PC-9 (cell line): ENCODE measurements at regions not wholly inside any gene's neighbourhood (a gene's known extent, or its start where the extent isn't known, plus 50 kb on each side); places are given as distances from the start of the nearest gene placed in this dataset.

Experiments
- BruUV-seq: library from RNA; stranded (reverse); fragments of 400-500 nt; replicated peaks from 2 replicates; lab custom pipeline; 2021; lab: Mats Ljungman, UMichigan
- CTCF ChIA-PET: fragments of 300-600 bp; sonication (Branson Sonifier 250); formaldehyde crosslinking; loops from one replicate; lab custom pipeline; 2022; ENCODE audit warnings: antibody characterized with exemption; lab: Charles Lee
- POLR2A ChIA-PET: fragments of 300-600 bp; sonication (Branson Sonifier 250); formaldehyde crosslinking; loops from one replicate; lab custom pipeline; 2022; ENCODE audit warnings: antibody characterized with exemption; ENCODE audit not compliant: unreplicated experiment; lab: Charles Lee
- DNase-seq, 2 experiments: peaks; one replicate each; pipeline versions ENCODE4 v3.0.0 to v3.0.0-alpha.2; 2015 to 2022; ENCODE audit warnings: mixed read lengths in 1 of 2
- H2AFZ ChIP-seq: fragments of 200-600 bp; sonication (generic); 2 replicates; pipeline ENCODE4 v1.8.1; 2017; ENCODE audit warnings: antibody characterized with exemption
- H3F3A ChIP-seq: fragments of 200-600 bp; sonication (generic); 2 replicates; pipeline ENCODE4 v1.8.1; 2017; ENCODE audit warnings: antibody characterized with exemption, mild to moderate bottlenecking, low read depth; ENCODE audit not compliant: insufficient read depth
- H3K27ac ChIP-seq: fragments of 200-600 bp; sonication (generic); 2 replicates; pipeline ENCODE4 v1.6.1; 2016; ENCODE audit warnings: mixed run types
- H3K27me3 ChIP-seq: fragments of 200-600 bp; sonication (generic); 2 replicates; pipeline ENCODE4 v1.6.1; 2016; ENCODE audit warnings: low read depth, mixed run types; ENCODE audit not compliant: insufficient read depth
- H3K36me3 ChIP-seq: fragments of 200-600 bp; sonication (generic); 2 replicates; pipeline ENCODE4 v1.6.1; 2016; ENCODE audit warnings: low read depth, mixed run types
- H3K4me1 ChIP-seq: fragments of 200-600 bp; sonication (generic); replicated peaks from 2 replicates; pipeline ENCODE4 v1.6.1; 2016; ENCODE audit warnings: mixed run types; ENCODE audit not compliant: insufficient read depth
- H3K4me2 ChIP-seq: fragments of 200-600 bp; sonication (generic); 2 replicates; pipeline ENCODE4 v1.6.1; 2017; ENCODE audit warnings: mixed run types
- H3K4me3 ChIP-seq: fragments of 200-600 bp; sonication (generic); 2 replicates; pipeline ENCODE4 v1.6.1; 2016; ENCODE audit warnings: mixed run types
- H3K79me2 ChIP-seq: fragments of 200-600 bp; sonication (generic); 2 replicates; pipeline ENCODE4 v1.6.1; 2017; ENCODE audit warnings: low read depth, mixed run types
- H3K9me2 ChIP-seq: fragments of 200-600 bp; sonication (generic); 2 replicates; pipeline ENCODE4 v1.8.1; 2017; ENCODE audit warnings: mild to moderate bottlenecking; ENCODE audit not compliant: insufficient read depth
- H3K9me3 ChIP-seq: fragments of 200-600 bp; sonication (generic); 2 replicates; pipeline ENCODE4 v1.8.1; 2016; ENCODE audit warnings: low read depth; ENCODE audit not compliant: insufficient read depth
- H4K20me1 ChIP-seq: fragments of 200-600 bp; sonication (generic); 2 replicates; pipeline ENCODE4 v1.8.1; 2017; ENCODE audit not compliant: insufficient read depth
- EZH2 ChIP-seq: fragments of 200-600 bp; sonication (generic); IDR thresholded peaks from 2 replicates; pipeline ENCODE4 v1.8.0; 2017; ENCODE audit warnings: antibody characterized with exemption, low read depth
- intact Hi-C: fragments of 100-400 bp; cut with micrococcal nuclease; formaldehyde crosslinking; loops from one replicate; pipeline ENCODE4 v1.10.0; 2022; ENCODE audit not compliant: unreplicated experiment
- TF ChIP-seq, protein P1 (sequence below): fragments of 200-600 bp; sonication (generic); conservative IDR thresholded peaks from 2 replicates; pipeline ENCODE4 v1.6.1; 2017; ENCODE audit warnings: mixed run types, antibody characterized with exemption, mild to moderate bottlenecking, moderate library complexity

DNA sequence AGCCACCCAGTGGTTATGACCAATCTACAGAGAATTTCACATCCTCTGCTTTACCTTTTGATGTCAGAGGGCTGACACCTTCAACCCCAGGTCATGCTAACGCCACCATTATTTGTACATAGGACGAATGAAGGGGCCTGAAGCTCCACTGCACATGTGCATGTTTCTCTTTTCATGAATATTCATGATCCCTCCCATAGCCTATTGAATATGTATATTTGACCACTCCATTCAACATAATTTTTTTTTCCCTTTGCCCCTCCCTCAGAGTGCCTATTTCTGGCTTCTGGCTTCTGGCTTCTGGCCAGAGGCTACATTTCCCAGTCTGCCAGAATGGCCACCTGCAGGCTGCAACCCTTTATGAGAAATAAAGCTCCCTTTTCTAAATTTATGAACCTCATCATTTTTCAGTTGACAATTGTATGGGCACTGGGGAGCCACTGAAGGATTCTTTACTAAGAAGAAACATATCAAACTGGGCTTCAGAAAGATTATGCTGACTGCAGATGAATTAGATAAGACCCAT lies 406.7 kb downstream of the SIPA1L2 start:
- POLR2A ChIA-PET = no interaction called here
- H3K4me1 ChIP-seq = peaks cover 11% of the 10 kb centered on the region; the same call in 1 of the 2 replicates
- H3K27ac ChIP-seq = no peak overlapping the region
- no peak overlapping the region for H3K4me3 ChIP-seq
- intact Hi-C loops = no loop called here
- H3K9me2 ChIP-seq = no peaks in the 10 kb centered on the region
- H3K4me2 ChIP-seq = no peak overlapping the region
- H3K9me3 ChIP-seq = no peaks in the 10 kb centered on the region
- H3K79me2 ChIP-seq = no peaks in the 10 kb centered on the region
- TF ChIP-seq, protein P1, sequence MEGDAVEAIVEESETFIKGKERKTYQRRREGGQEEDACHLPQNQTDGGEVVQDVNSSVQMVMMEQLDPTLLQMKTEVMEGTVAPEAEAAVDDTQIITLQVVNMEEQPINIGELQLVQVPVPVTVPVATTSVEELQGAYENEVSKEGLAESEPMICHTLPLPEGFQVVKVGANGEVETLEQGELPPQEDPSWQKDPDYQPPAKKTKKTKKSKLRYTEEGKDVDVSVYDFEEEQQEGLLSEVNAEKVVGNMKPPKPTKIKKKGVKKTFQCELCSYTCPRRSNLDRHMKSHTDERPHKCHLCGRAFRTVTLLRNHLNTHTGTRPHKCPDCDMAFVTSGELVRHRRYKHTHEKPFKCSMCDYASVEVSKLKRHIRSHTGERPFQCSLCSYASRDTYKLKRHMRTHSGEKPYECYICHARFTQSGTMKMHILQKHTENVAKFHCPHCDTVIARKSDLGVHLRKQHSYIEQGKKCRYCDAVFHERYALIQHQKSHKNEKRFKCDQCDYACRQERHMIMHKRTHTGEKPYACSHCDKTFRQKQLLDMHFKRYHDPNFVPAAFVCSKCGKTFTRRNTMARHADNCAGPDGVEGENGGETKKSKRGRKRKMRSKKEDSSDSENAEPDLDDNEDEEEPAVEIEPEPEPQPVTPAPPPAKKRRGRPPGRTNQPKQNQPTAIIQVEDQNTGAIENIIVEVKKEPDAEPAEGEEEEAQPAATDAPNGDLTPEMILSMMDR = no peak
- TF ChIP-seq EZH2 = no peak
- no peaks in the 10 kb centered on the region for H4K20me1 ChIP-seq
- H2AFZ ChIP-seq = no peak overlapping the region
- CTCF ChIA-PET = no interaction called here
- peaks cover 11% of the 10 kb centered on the region; the same call in 1 of the 2 replicates for H3F3A ChIP-seq
- no peaks in the 10 kb centered on the region for H3K27me3 ChIP-seq
- BruUV-seq = no TSS peak
- H3K36me3 ChIP-seq = no peaks in the 10 kb centered on the region
- DNase-seq = no peak

DNA sequence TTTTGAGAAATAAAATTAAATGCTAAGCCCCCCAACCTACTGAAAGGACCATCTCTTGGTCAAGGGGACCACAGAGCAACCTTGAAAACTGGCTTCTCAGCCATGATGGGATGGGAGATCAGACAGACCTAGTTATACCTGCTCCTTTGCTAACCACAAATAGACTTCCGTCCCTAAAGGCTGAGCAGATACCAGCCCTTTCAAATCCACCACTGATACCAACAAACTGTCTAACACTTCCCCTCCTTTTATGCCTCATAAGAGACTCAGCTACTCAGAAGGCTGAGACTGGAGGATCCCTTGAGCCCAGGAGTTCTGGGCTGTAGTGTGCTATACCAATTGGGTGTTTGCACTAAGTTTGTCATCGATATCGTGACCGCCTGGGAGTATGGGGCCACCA lies 407.3 kb downstream of the SIPA1L2 start:
- POLR2A ChIA-PET = no interaction called here
- Histone ChIP-seq H3K27ac (peak overlapping the region; percentile 53; the same call in 1 of the 2 replicates), H3K9me3 (no peaks in the 10 kb centered on the region), H3F3A (peaks cover 11% of the 10 kb centered on the region; the same call in 1 of the 2 replicates), H3K4me1 (peaks cover 11% of the 10 kb centered on the region; the same call in 1 of the 2 replicates), H2AFZ (no peak overlapping the region), H3K79me2 (no peaks in the 10 kb centered on the region), H3K4me2 (no peak overlapping the region), H4K20me1 (no peaks in the 10 kb centered on the region), H3K36me3 (no peaks in the 10 kb centered on the region), H3K27me3 (no peaks in the 10 kb centered on the region), H3K4me3 (no peak overlapping the region), H3K9me2 (no peaks in the 10 kb centered on the region)
- no peak for DNase-seq
- TF ChIP-seq EZH2 = no peak
- TF ChIP-seq, protein P1 = no peak
- intact Hi-C loops = no loop called here
- CTCF ChIA-PET = no interaction called here
- no TSS peak for BruUV-seq

DNA sequence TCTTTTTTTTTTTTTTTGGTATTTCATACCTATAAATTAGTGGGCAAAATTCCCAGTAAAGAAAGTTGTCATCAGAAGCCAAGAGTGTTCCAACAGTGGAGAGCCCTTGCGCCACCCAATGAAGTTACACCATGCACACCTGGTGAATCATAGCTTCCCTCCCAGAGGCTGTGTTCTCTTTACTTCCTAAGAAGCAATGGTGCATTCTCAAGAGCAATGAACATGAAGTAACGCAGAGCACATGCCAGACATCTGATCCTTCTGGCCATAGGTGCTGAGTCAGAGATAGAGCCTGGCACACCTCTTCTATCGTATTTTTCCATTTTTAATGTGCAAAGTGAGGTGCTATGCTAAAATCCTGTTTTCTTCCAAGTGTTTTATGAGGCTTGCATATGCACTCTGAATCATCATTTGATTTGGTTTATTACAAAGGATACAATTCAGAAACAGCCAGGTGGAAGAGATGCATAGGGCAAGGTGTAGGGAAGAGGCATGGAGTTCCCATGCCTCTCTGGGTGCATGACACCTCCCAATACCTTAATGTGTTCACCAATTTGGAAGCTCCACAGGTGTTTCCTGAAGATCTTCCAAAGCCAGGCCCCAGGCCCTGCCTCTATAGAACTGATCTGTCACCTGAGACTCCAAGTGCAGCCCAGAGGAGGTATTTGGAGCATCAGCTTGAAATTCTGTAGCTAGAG lies 408.0 kb downstream of the SIPA1L2 start:
- H3K4me3 ChIP-seq = no peak overlapping the region

More for the DNA sequence above, 408.0 kb downstream of the SIPA1L2 start:
- no peaks in the 10 kb centered on the region for H4K20me1 ChIP-seq
- no peaks in the 10 kb centered on the region for H3K79me2 ChIP-seq
- no peak overlapping the region for H2AFZ ChIP-seq
- peaks cover 11% of the 10 kb centered on the region; the same call in 1 of the 2 replicates for H3F3A ChIP-seq
- H3K27me3 ChIP-seq = no peaks in the 10 kb centered on the region
- POLR2A ChIA-PET = no interaction called here
- peak overlapping the region; percentile 53 for H3K27ac ChIP-seq
- H3K4me2 ChIP-seq = no peak overlapping the region
- TF ChIP-seq, protein P1 = no peak
- TF ChIP-seq EZH2 = no peak
- no peaks in the 10 kb centered on the region for H3K9me2 ChIP-seq
- H3K9me3 ChIP-seq = no peaks in the 10 kb centered on the region
- peak in 1 of 2 experiments; percentile 88 for DNase-seq
- intact Hi-C loops = no loop called here
- BruUV-seq = no TSS peak
- H3K36me3 ChIP-seq = no peaks in the 10 kb centered on the region
- H3K4me1 ChIP-seq = peaks cover 11% of the 10 kb centered on the region; the same call in 1 of the 2 replicates
- CTCF ChIA-PET = no interaction called here
